T-helper 1 cell (primary cell): ENCODE measurements at regions not wholly inside any gene's neighbourhood (a gene's known extent, or its start where the extent isn't known, plus 50 kb on each side); places are given as distances from the start of the nearest gene placed in this dataset.
A peak's percentile ranks its signal among the peaks of the same experiment; 100 is the strongest.

Experiments used
- DNase-seq, 5 donors: peaks; one replicate each; pipeline ENCODE4 v3.0.0-alpha.2; 2012 to 2020

- DNase-seq, result no peak
These were observed 149.9 kb downstream of the SHQ1 start for GRCh38 chr3:72698154-72698917.

GRCh38 chr3:72697717-72698116 lies 150.5 kb downstream of the SHQ1 start:
- DNase-seq, result no peak

GRCh38 chr3:72696815-72697214 lies 151.4 kb downstream of the SHQ1 start:
- no peak for DNase-seq

GRCh38 chr3:72694398-72694797 lies 153.8 kb downstream of the SHQ1 start:
- DNase-seq, result no peak

- DNase-seq, result no peak
These were observed 155.3 kb downstream of the SHQ1 start for GRCh38 chr3:72692990-72693389.

GRCh38 chr3:72690629-72691028 lies 157.6 kb downstream of the SHQ1 start:
- DNase-seq, result no peak

- no peak for DNase-seq
These were observed 165.3 kb downstream of the SHQ1 start for GRCh38 chr3:72682936-72683452.

GRCh38 chr3:72681598-72681997 lies 166.6 kb downstream of the SHQ1 start:
- no peak for DNase-seq

- DNase-seq, result no peak
These were observed 167.5 kb downstream of the SHQ1 start for GRCh38 chr3:72680766-72681165.

- DNase-seq, result no peak
These were observed 168.6 kb downstream of the SHQ1 start for GRCh38 chr3:72679540-72680198.

- no peak for DNase-seq
These were observed 169.4 kb downstream of the SHQ1 start for GRCh38 chr3:72678867-72679266.

- no peak for DNase-seq
These were observed 169.9 kb downstream of the SHQ1 start for GRCh38 chr3:72678380-72678779.

GRCh38 chr3:72675243-72675642 lies 173.0 kb downstream of the SHQ1 start:
- no peak for DNase-seq

GRCh38 chr3:72673011-72673771 lies 175.1 kb downstream of the SHQ1 start:
- DNase-seq, result no peak

- DNase-seq, result no peak
These were observed 179.0 kb downstream of the SHQ1 start for GRCh38 chr3:72669224-72669623.

- DNase-seq, result no peak
These were observed 181.8 kb downstream of the SHQ1 start for GRCh38 chr3:72666447-72666755.

GRCh38 chr3:72665701-72666446 lies 182.4 kb downstream of the SHQ1 start:
- peak in 4 of 5 donors; percentile 20 to 56 (median 30) for DNase-seq

GRCh38 chr3:72665103-72665502 lies 183.1 kb downstream of the SHQ1 start:
- no peak for DNase-seq

GRCh38 chr3:72664184-72664975 lies 183.9 kb downstream of the SHQ1 start:
- DNase-seq, result no peak

- no peak for DNase-seq
These were observed 184.8 kb downstream of the SHQ1 start for GRCh38 chr3:72663429-72663828.

GRCh38 chr3:72661115-72661457 lies 187.2 kb downstream of the SHQ1 start:
- no peak for DNase-seq
